Endothelial cell of umbilical vein (primary cell): ENCODE measurements at regions not wholly inside any gene's neighbourhood (a gene's known extent, or its start where the extent isn't known, plus 50 kb on each side); places are given as distances from the start of the nearest gene placed in this dataset.

Experiments used
- BruUV-seq: library from RNA; stranded (reverse); fragments of 400-500 nt; replicated peaks from 2 replicates; lab custom pipeline; 2021; lab: Mats Ljungman, UMichigan
- CTCF ChIA-PET: fragments of 300-600, 350-600 bp; sonication (Branson Sonifier 250); formaldehyde crosslinking; loops from one replicate; lab custom pipeline; 2021; ENCODE audit warnings: antibody characterized with exemption, inconsistent platforms; lab: Charles Lee
- POLR2A ChIA-PET: fragments of 300-600, 350-600 bp; sonication (Branson Sonifier 250); formaldehyde crosslinking; loops from one replicate; lab custom pipeline; 2021; ENCODE audit warnings: antibody characterized with exemption, inconsistent platforms; lab: Charles Lee
- DNase-seq: peaks from one replicate; pipeline ENCODE4 v3.0.0-alpha.2; 2011; ENCODE audit warnings: low read depth, low spot score
- FAIRE-seq: peaks from 2 replicates; lab custom pipeline; 2011; peaks lifted over from hg19 to GRCh38; lab: Jason Lieb, UNC
- H2AFZ ChIP-seq: 2 replicates; pipeline ENCODE4 v1.6.0; 2012; ENCODE audit warnings: low read depth, low read length, control low read depth, inconsistent platforms
- H3K27ac ChIP-seq: 2 replicates; pipeline ENCODE4 v1.5.1; 2011; ENCODE audit warnings: low read depth, mild to moderate bottlenecking, control low read depth, low read length, moderate library complexity; ENCODE audit not compliant: insufficient read depth
- H3K27me3 ChIP-seq, 2 experiments: 2 replicates each; pipeline versions ENCODE4 v1.6.0 to v1.6.1; 2011; ENCODE audit warnings: low read length in 2 of 2, mixed read lengths in 1 of 2; ENCODE audit not compliant: control insufficient read depth in 2 of 2, insufficient read depth in 2 of 2
- H3K36me3 ChIP-seq, 2 experiments: 2 replicates in 1 of 2; 3 replicates in 1 of 2; pipeline ENCODE4 v1.5.1; 2011; ENCODE audit warnings: low read length in 2 of 2, mild to moderate bottlenecking in 1 of 2, moderate library complexity in 1 of 2; ENCODE audit not compliant: control insufficient read depth in 2 of 2, insufficient read depth in 2 of 2; ENCODE audit errors: extremely low read depth in 1 of 2
- H3K4me1 ChIP-seq: 3 replicates; pipeline ENCODE4 v1.5.1; 2011; ENCODE audit warnings: mild to moderate bottlenecking, low read length; ENCODE audit not compliant: control insufficient read depth, insufficient read depth; ENCODE audit errors: extremely low read depth
- H3K4me2 ChIP-seq: 2 replicates; pipeline ENCODE4 v1.6.1; 2011; ENCODE audit warnings: low read length, control low read depth, mixed read lengths; ENCODE audit not compliant: insufficient read depth
- H3K4me3 ChIP-seq, 3 experiments: fragments of 200-600 bp in 1 of 3; sonication (generic), shearing (Covaris generic) in 1 of 3; replicated peaks in 1 of 3; 2 replicates each; pipeline ENCODE4 v1.5.1; 2011 to 2016; ENCODE audit warnings: control low read depth in 3 of 3, low read length in 3 of 3, mild to moderate bottlenecking in 2 of 3, inconsistent platforms in 1 of 3, low read depth in 1 of 3, moderate library complexity in 1 of 3; ENCODE audit not compliant: insufficient read depth in 1 of 3
- H3K79me2 ChIP-seq: 2 replicates; pipeline ENCODE4 v1.6.0; 2012; ENCODE audit warnings: low read length, inconsistent platforms; ENCODE audit not compliant: control insufficient read depth, insufficient read depth
- H3K9ac ChIP-seq: replicated peaks from 2 replicates; pipeline ENCODE3; 2011; ENCODE audit warnings: low read length, control low read depth; ENCODE audit not compliant: insufficient read depth; ENCODE audit errors: extremely low read depth
- H3K9me1 ChIP-seq: replicated peaks from 3 replicates; pipeline ENCODE4 v1.6.0; 2011; ENCODE audit warnings: mild to moderate bottlenecking, low read length; ENCODE audit not compliant: control insufficient read depth, insufficient read depth; ENCODE audit errors: extremely low read depth
- H3K9me3 ChIP-seq: replicated peaks from 2 replicates; pipeline ENCODE4 v1.5.1; 2012; ENCODE audit warnings: low read length, inconsistent platforms; ENCODE audit not compliant: control insufficient read depth, insufficient read depth
- H4K20me1 ChIP-seq: replicated peaks from 2 replicates; pipeline ENCODE3; 2011; ENCODE audit warnings: mild to moderate bottlenecking, low read length; ENCODE audit not compliant: control insufficient read depth, insufficient read depth; ENCODE audit errors: extremely low read depth
- CTCF ChIP-seq, 2 donors: IDR thresholded peaks; 1 replicate in 1 of 2; 2 replicates in 1 of 2; pipeline ENCODE4 v1.5.1; 2011; ENCODE audit warnings: low read length in 2 of 2, mild to moderate bottlenecking in 2 of 2, moderate library complexity in 2 of 2, control low read depth in 1 of 2, inconsistent platforms in 1 of 2, low read depth in 1 of 2; ENCODE audit not compliant: insufficient read depth in 1 of 2; ENCODE audit errors: extremely low read depth in 1 of 2
- EZH2 ChIP-seq: IDR thresholded peaks from 2 replicates; pipeline ENCODE4 v1.6.1; 2012; ENCODE audit warnings: borderline replicate concordance, low read depth, mild to moderate bottlenecking, moderate library complexity, low read length, inconsistent platforms; ENCODE audit not compliant: severe bottlenecking
- FOS ChIP-seq: IDR thresholded peaks from 2 replicates; pipeline ENCODE4 v1.6.1; 2011; ENCODE audit warnings: mild to moderate bottlenecking, low read length, moderate library complexity, borderline replicate concordance; ENCODE audit not compliant: insufficient read depth
- GATA2 ChIP-seq: IDR thresholded peaks from 2 replicates; pipeline ENCODE4 v1.7.0; 2011; ENCODE audit warnings: low read depth, mild to moderate bottlenecking, moderate library complexity, mixed read lengths, low read length; ENCODE audit not compliant: insufficient read length, insufficient read depth
- JUN ChIP-seq: IDR thresholded peaks from 2 replicates; pipeline ENCODE4 v1.6.1; 2011; ENCODE audit warnings: borderline replicate concordance, low read depth; ENCODE audit not compliant: insufficient read length, insufficient read depth
- MYC ChIP-seq: IDR thresholded peaks from one replicate; pipeline ENCODE4 v1.6.1; 2011; ENCODE audit warnings: mild to moderate bottlenecking, low read depth, low read length
- POLR2AphosphoS5 ChIP-seq: IDR thresholded peaks from 2 replicates; pipeline ENCODE4 v1.6.1; 2012; ENCODE audit warnings: low read depth, mild to moderate bottlenecking, control low read depth, low read length, moderate library complexity; ENCODE audit not compliant: insufficient read depth
- dilution Hi-C: fragments of 300-500 bp; cut with MboI; formaldehyde crosslinking; loops from one replicate; pipeline ENCODE4 v1.15.0; 2019; ENCODE audit warnings: low sequenced_read_pairs; ENCODE audit not compliant: extremely low pct_ligation_motif_present
- intact Hi-C: fragments of 100-400 bp; cut with micrococcal nuclease; formaldehyde crosslinking; loops from one replicate; pipeline ENCODE4 v1.10.0; 2022

DNA sequence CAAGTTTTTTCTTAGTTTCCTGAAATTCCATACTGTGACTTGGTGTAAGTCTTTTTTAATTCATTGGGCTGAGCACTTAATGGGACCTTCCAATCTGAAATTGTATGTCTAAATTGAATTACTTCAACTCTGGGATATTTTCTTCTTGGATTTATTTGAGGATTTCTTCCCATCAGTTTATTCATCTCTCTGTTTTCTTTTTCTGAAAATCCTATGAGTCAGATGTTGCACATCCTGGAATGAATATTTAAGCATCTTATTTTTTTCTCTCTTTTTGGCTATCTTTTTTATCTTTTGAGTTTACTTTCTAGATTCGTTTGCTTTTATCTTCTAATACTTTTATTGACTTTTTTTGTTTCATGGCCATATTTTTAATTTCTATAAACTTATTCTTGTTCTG lies 55.4 kb upstream of the ACYP2 start:
- CTCF ChIA-PET = no interaction called here
- no peak for DNase-seq

GRCh38 chr2:54059504-54059903 lies 55.9 kb upstream of the ACYP2 start:
- no peak overlapping the region for H2AFZ ChIP-seq
- FAIRE-seq (no peak), DNase-seq (no peak)
- H3K4me1 ChIP-seq = no peaks in the 10 kb centered on the region
- no peak for TF ChIP-seq GATA2
- no peak for TF ChIP-seq JUN
- no peak for TF ChIP-seq CTCF (IDR thresholded peaks at IDR 0.05; ENCODE audit: extremely low read depth in 1 of 2, insufficient read depth in 1 of 2, low read depth in 1 of 2, low read length in 2 of 2)
- TF ChIP-seq MYC = no peak
- no peak for TF ChIP-seq EZH2
- H3K9ac ChIP-seq = no peak overlapping the region
- dilution Hi-C loops = no loop called here
- no peaks in the 10 kb centered on the region for H4K20me1 ChIP-seq
- no peaks in the 10 kb centered on the region for H3K27me3 ChIP-seq
- CTCF ChIA-PET = no interaction called here
- H3K9me1 ChIP-seq = no peaks in the 10 kb centered on the region
- intact Hi-C loops = no loop called here
- no TSS peak for BruUV-seq
- no peaks in the 10 kb centered on the region for H3K36me3 ChIP-seq
- H3K27ac ChIP-seq = no peak overlapping the region
- no peaks in the 10 kb centered on the region for H3K79me2 ChIP-seq
- H3K9me3 ChIP-seq = no peaks in the 10 kb centered on the region
- POLR2A ChIA-PET = no interaction called here
- no peak overlapping the region for H3K4me2 ChIP-seq
- no peak overlapping the region for H3K4me3 ChIP-seq

More for the DNA sequence above, 55.4 kb upstream of the ACYP2 start:
- BruUV-seq = no TSS peak
- Histone ChIP-seq H3K36me3 (no peaks in the 10 kb centered on the region), H3K4me2 (no peak overlapping the region), H3K9ac (no peak overlapping the region), H3K27ac (no peak overlapping the region), H3K4me3 (no peak overlapping the region), H4K20me1 (no peaks in the 10 kb centered on the region), H3K4me1 (no peaks in the 10 kb centered on the region), H2AFZ (no peak overlapping the region), H3K79me2 (no peaks in the 10 kb centered on the region), H3K9me1 (no peaks in the 10 kb centered on the region), H3K27me3 (no peaks in the 10 kb centered on the region), H3K9me3 (no peaks in the 10 kb centered on the region)
- intact Hi-C loops (no loop called here), dilution Hi-C loops (no loop called here)
- no peak for TF ChIP-seq POLR2AphosphoS5
- TF ChIP-seq MYC = no peak
- TF ChIP-seq CTCF (IDR thresholded peaks at IDR 0.05; ENCODE audit: extremely low read depth in 1 of 2, insufficient read depth in 1 of 2, low read depth in 1 of 2, low read length in 2 of 2) = no peak
- no peak for TF ChIP-seq JUN
- TF ChIP-seq FOS = no peak
- no peak for FAIRE-seq
- POLR2A ChIA-PET = no interaction called here
